SU-DHL-6 (cell line): ENCODE measurements at regions not wholly inside any gene's neighbourhood (a gene's known extent, or its start where the extent isn't known, plus 50 kb on each side); places are given as distances from the start of the nearest gene placed in this dataset.

Experiments used
- H2AFZ ChIP-seq: fragments of 200-600 bp; sonication (generic); 2 replicates; pipeline ENCODE4 v1.6.1; 2014; ENCODE audit warnings: low read depth, mild to moderate bottlenecking, moderate library complexity, mixed read lengths, antibody characterized with exemption, low read length; ENCODE audit not compliant: severe bottlenecking
- H3F3A ChIP-seq: fragments of 200-600 bp; shearing (Covaris generic); 2 replicates; pipeline ENCODE4 v1.6.0; 2016; ENCODE audit warnings: antibody characterized with exemption, mild to moderate bottlenecking; ENCODE audit not compliant: insufficient read depth
- H3K27ac ChIP-seq: fragments of 200-600 bp; sonication (generic); 2 replicates; pipeline ENCODE4 v1.5.1; 2016; ENCODE audit warnings: low read depth, mild to moderate bottlenecking, low read length, moderate library complexity, mixed read lengths
- H3K27me3 ChIP-seq: fragments of 200-600 bp; sonication (generic), shearing (Covaris generic); 2 replicates; pipeline ENCODE4 v1.6.0; 2014; ENCODE audit warnings: mild to moderate bottlenecking, low read length
- H3K36me3 ChIP-seq: fragments of 200-600 bp; sonication (generic); 2 replicates; pipeline ENCODE4 v1.6.1; 2014; ENCODE audit warnings: mild to moderate bottlenecking, low read length, mixed read lengths
- H3K4me2 ChIP-seq: fragments of 300-600, 200-600 bp; shearing (Covaris generic), sonication (generic); 2 replicates; pipeline ENCODE4 v1.6.0; 2014; ENCODE audit warnings: low read length, low read depth, mild to moderate bottlenecking; ENCODE audit not compliant: poor library complexity, severe bottlenecking
- H3K4me3 ChIP-seq: fragments of 200-600 bp; sonication (generic); 2 replicates; pipeline ENCODE4 v1.5.1; 2014; ENCODE audit warnings: antibody characterized with exemption, low read length, mild to moderate bottlenecking, mixed read lengths; ENCODE audit not compliant: insufficient read depth, poor library complexity, severe bottlenecking
- H3K79me2 ChIP-seq: fragments of 200-600 bp; sonication (generic); 2 replicates; pipeline ENCODE4 v1.6.1; 2014; ENCODE audit warnings: mild to moderate bottlenecking, low read length, moderate library complexity; ENCODE audit not compliant: insufficient read depth
- H3K9ac ChIP-seq: fragments of 200-600 bp; sonication (generic); 2 replicates; pipeline ENCODE4 v1.7.0; 2014; ENCODE audit warnings: mild to moderate bottlenecking, low read length
- H3K9me2 ChIP-seq: fragments of 200-600 bp; sonication (generic); replicated peaks from 2 replicates; pipeline ENCODE4 v1.6.1; 2014; ENCODE audit warnings: low read length; ENCODE audit not compliant: insufficient read depth
- H3K9me3 ChIP-seq: fragments of 200-600 bp; sonication (generic); 2 replicates; pipeline ENCODE4 v1.6.1; 2014; ENCODE audit warnings: low read length, mixed read lengths; ENCODE audit not compliant: insufficient read depth
- H4K20me1 ChIP-seq: fragments of 200-600 bp; sonication (generic); 2 replicates; pipeline ENCODE4 v1.6.1; 2014; ENCODE audit warnings: low read depth, mild to moderate bottlenecking, antibody characterized with exemption, low read length, moderate library complexity, mixed read lengths
- CTCF ChIP-seq: fragments of 200-600 bp; sonication (generic); IDR thresholded peaks from one replicate; pipeline ENCODE4 v1.5.1; 2017; ENCODE audit warnings: antibody characterized with exemption, mild to moderate bottlenecking, low read length, moderate library complexity; ENCODE audit not compliant: insufficient read depth, poor library complexity, severe bottlenecking
- EZH2phosphoT487 ChIP-seq: fragments of 200-600 bp; sonication (generic), shearing (Covaris generic); conservative IDR thresholded peaks from 2 replicates; pipeline ENCODE4 v1.6.1; 2018; ENCODE audit warnings: mild to moderate bottlenecking, antibody characterized with exemption, low read length, moderate library complexity, mixed read lengths

GRCh38 chr2:123093199-123093598 lies 931.9 kb upstream of the CNTNAP5 start:
- Histone ChIP-seq H3K4me3 (no peak overlapping the region), H3K27ac (no peak overlapping the region), H3K36me3 (no peaks in the 10 kb centered on the region), H3K9me3 (no peaks in the 10 kb centered on the region; the same call in 1 of the 2 replicates), H3K4me2 (no peak overlapping the region), H3K9me2 (no peaks in the 10 kb centered on the region), H3F3A (no peaks in the 10 kb centered on the region), H4K20me1 (no peaks in the 10 kb centered on the region), H3K79me2 (no peaks in the 10 kb centered on the region), H2AFZ (no peak overlapping the region), H3K27me3 (no peaks in the 10 kb centered on the region), H3K9ac (no peak overlapping the region)
- TF ChIP-seq CTCF, result no peak
- TF ChIP-seq EZH2phosphoT487, result no peak

- no peak overlapping the region for H3K27ac ChIP-seq
- H3K9ac ChIP-seq, result no peak overlapping the region
- no peaks in the 10 kb centered on the region; the same call in 1 of the 2 replicates for H3K9me3 ChIP-seq
- no peaks in the 10 kb centered on the region for H3K36me3 ChIP-seq
- no peaks in the 10 kb centered on the region for H4K20me1 ChIP-seq
- no peaks in the 10 kb centered on the region for H3K79me2 ChIP-seq
- TF ChIP-seq CTCF (no peak), EZH2phosphoT487 (no peak)
- no peaks in the 10 kb centered on the region for H3F3A ChIP-seq
- H3K27me3 ChIP-seq, result no peaks in the 10 kb centered on the region
- no peak overlapping the region for H3K4me2 ChIP-seq
- no peak overlapping the region for H3K4me3 ChIP-seq
- H3K9me2 ChIP-seq, result no peaks in the 10 kb centered on the region
- no peak overlapping the region for H2AFZ ChIP-seq
Observed at GRCh38 chr2:123095219-123095835, 929.8 kb upstream of the CNTNAP5 start.

- TF ChIP-seq EZH2phosphoT487, result no peak
- TF ChIP-seq CTCF, result no peak
Observed at GRCh38 chr2:123098619-123099018, 926.5 kb upstream of the CNTNAP5 start.

More at GRCh38 chr2:123098619-123099018, 926.5 kb upstream of the CNTNAP5 start:
- no peak overlapping the region for H3K27ac ChIP-seq
- H3K9me2 ChIP-seq, result no peaks in the 10 kb centered on the region
- no peaks in the 10 kb centered on the region; the same call in 1 of the 2 replicates for H3K9me3 ChIP-seq
- no peaks in the 10 kb centered on the region for H3K27me3 ChIP-seq
- no peak overlapping the region for H3K9ac ChIP-seq
- H3K4me3 ChIP-seq, result no peak overlapping the region
- H3K79me2 ChIP-seq, result no peaks in the 10 kb centered on the region
- H3K4me2 ChIP-seq, result no peak overlapping the region
- H2AFZ ChIP-seq, result no peak overlapping the region
- no peaks in the 10 kb centered on the region for H3K36me3 ChIP-seq
- no peaks in the 10 kb centered on the region for H4K20me1 ChIP-seq
- no peaks in the 10 kb centered on the region for H3F3A ChIP-seq
